ENCODE measurements at regions not wholly inside any gene's neighbourhood (a gene's known extent, or its start where the extent isn't known, plus 50 kb on each side); places are given as distances from the start of the nearest gene placed in this dataset.
"Not testable (repeated sequence)": the region's sequence is repeated elsewhere in the genome, so short reads cannot be mapped to it uniquely, and the experiment has no call there.

GRCh38 chr12:31906557-31907301 is 52.5 kb upstream of the RESF1 start:
- no peak for DNase-seq (ENCODE audit: low read depth)

GRCh38 chr12:31903025-31903424 is 56.2 kb upstream of the RESF1 start:
- DNase-seq (ENCODE audit: low read depth), result no peak

GRCh38 chr12:31900271-31900670 is 58.9 kb upstream of the RESF1 start:
- no peak for DNase-seq (ENCODE audit: low read depth)

GRCh38 chr12:31899109-31899508 is 60.1 kb upstream of the RESF1 start:
- DNase-seq (ENCODE audit: low read depth), result no peak

GRCh38 chr12:31897781-31898503 is 61.3 kb upstream of the RESF1 start:
- no peak for DNase-seq (ENCODE audit: low read depth)

- DNase-seq (ENCODE audit: low read depth), result not testable (repeated sequence)
Measured at GRCh38 chr12:31897092-31897491, 62.1 kb upstream of the RESF1 start.

GRCh38 chr12:31896514-31897039 is 62.6 kb upstream of the RESF1 start:
- DNase-seq (ENCODE audit: low read depth), result peak; percentile 74

- DNase-seq (ENCODE audit: low read depth), result no peak
Measured at GRCh38 chr12:31895449-31896150, 63.6 kb upstream of the RESF1 start.

GRCh38 chr12:31890295-31891285 is 68.6 kb upstream of the RESF1 start:
- no peak for DNase-seq (ENCODE audit: low read depth)

GRCh38 chr12:31887109-31887811 is 72.0 kb upstream of the RESF1 start:
- DNase-seq (ENCODE audit: low read depth), result no peak

GRCh38 chr12:31882682-31883081 is 76.5 kb upstream of the RESF1 start:
- not testable (repeated sequence) for DNase-seq (ENCODE audit: low read depth)

GRCh38 chr12:31880340-31880739 is 78.9 kb upstream of the RESF1 start:
- DNase-seq (ENCODE audit: low read depth), result no peak

GRCh38 chr12:31877884-31878283 is 81.3 kb upstream of the RESF1 start:
- no peak for DNase-seq (ENCODE audit: low read depth)

GRCh38 chr12:31876568-31877424 is 82.4 kb upstream of the RESF1 start:
- DNase-seq (ENCODE audit: low read depth), result no peak

- DNase-seq (ENCODE audit: low read depth), result no peak
Measured at GRCh38 chr12:31875609-31875964, 83.6 kb upstream of the RESF1 start.

GRCh38 chr12:31874961-31875608 is 84.1 kb upstream of the RESF1 start:
- DNase-seq (ENCODE audit: low read depth), result peak; percentile 48

- DNase-seq (ENCODE audit: low read depth), result no peak
Measured at GRCh38 chr12:31872831-31873604, 86.2 kb upstream of the RESF1 start.

GRCh38 chr12:31869972-31870371 is 89.2 kb upstream of the RESF1 start:
- no peak for DNase-seq (ENCODE audit: low read depth)

- no peak for DNase-seq (ENCODE audit: low read depth)
Measured at GRCh38 chr12:31868965-31869364, 90.2 kb upstream of the RESF1 start.
